Keratinocyte (primary cell): ENCODE measurements at regions not wholly inside any gene's neighbourhood (a gene's known extent, or its start where the extent isn't known, plus 50 kb on each side); places are given as distances from the start of the nearest gene placed in this dataset.

Experiments
- DNase-seq: peaks from one replicate; pipeline ENCODE4 v3.0.0-alpha.2; 2011; ENCODE audit warnings: low read depth, missing footprints, low spot score
- FAIRE-seq: peaks from 2 replicates; lab custom pipeline; 2011; peaks lifted over from hg19 to GRCh38; lab: Jason Lieb, UNC
- H2AFZ ChIP-seq: 2 replicates; pipeline ENCODE4 v1.6.0; 2012; ENCODE audit warnings: low read length, control low read depth, inconsistent platforms; ENCODE audit not compliant: control insufficient read depth
- H3K27ac ChIP-seq: 2 replicates; pipeline ENCODE4 v1.5.1; 2011; ENCODE audit warnings: low read length; ENCODE audit not compliant: control insufficient read depth, insufficient read depth
- H3K27me3 ChIP-seq: 3 replicates; pipeline ENCODE4 v1.6.0; 2011; ENCODE audit warnings: low read length; ENCODE audit not compliant: control insufficient read depth, insufficient read depth; ENCODE audit errors: extremely low read depth
- H3K36me3 ChIP-seq, 2 experiments: 2 replicates in 1 of 2; 3 replicates in 1 of 2; pipeline ENCODE4 v1.5.1; 2011; ENCODE audit warnings: low read length in 2 of 2, mild to moderate bottlenecking in 1 of 2; ENCODE audit not compliant: control insufficient read depth in 2 of 2, insufficient read depth in 2 of 2; ENCODE audit errors: extremely low read depth in 1 of 2
- H3K4me1 ChIP-seq: 3 replicates; pipeline ENCODE4 v1.5.1; 2011; ENCODE audit warnings: low read length; ENCODE audit not compliant: control insufficient read depth, insufficient read depth; ENCODE audit errors: extremely low read depth
- H3K4me2 ChIP-seq: 3 replicates; pipeline ENCODE4 v1.6.0; 2011; ENCODE audit warnings: low read depth, low read length; ENCODE audit not compliant: control insufficient read depth, insufficient read depth; ENCODE audit errors: extremely low read depth
- H3K4me3 ChIP-seq, 3 experiments: fragments of 200-600 bp in 1 of 3; sonication (generic) in 1 of 3; 2 replicates in 2 of 3; 3 replicates in 1 of 3; pipeline ENCODE4 v1.5.1; 2011 to 2016; ENCODE audit warnings: low read length in 3 of 3, mild to moderate bottlenecking in 3 of 3, control low read depth in 2 of 3, inconsistent platforms in 1 of 3, low read depth in 1 of 3, mixed read lengths in 1 of 3, mixed run types in 1 of 3, moderate library complexity in 1 of 3; ENCODE audit not compliant: control insufficient read depth in 2 of 3, insufficient read depth in 2 of 3; ENCODE audit errors: extremely low read depth in 1 of 3
- H3K79me2 ChIP-seq: 2 replicates; pipeline ENCODE4 v1.6.0; 2012; ENCODE audit warnings: low read length; ENCODE audit not compliant: control insufficient read depth, insufficient read depth
- H3K9ac ChIP-seq: 3 replicates; pipeline ENCODE4 v1.6.0; 2011; ENCODE audit warnings: low read length; ENCODE audit not compliant: control insufficient read depth, insufficient read depth; ENCODE audit errors: extremely low read depth
- H3K9me1 ChIP-seq: 3 replicates; pipeline ENCODE4 v1.6.0; 2011; ENCODE audit warnings: low read length; ENCODE audit not compliant: control insufficient read depth, insufficient read depth; ENCODE audit errors: extremely low read depth
- H3K9me3 ChIP-seq: 2 replicates; pipeline ENCODE4 v1.5.1; 2012; ENCODE audit warnings: low read depth, low read length; ENCODE audit not compliant: control insufficient read depth
- H4K20me1 ChIP-seq: 3 replicates; pipeline ENCODE4 v1.6.0; 2011; ENCODE audit warnings: low read length; ENCODE audit not compliant: control insufficient read depth, insufficient read depth; ENCODE audit errors: extremely low read depth
- EZH2 ChIP-seq: IDR thresholded peaks from one replicate; pipeline ENCODE4 v1.6.1; 2012; ENCODE audit warnings: inconsistent platforms, mild to moderate bottlenecking, low read length, moderate library complexity
- dilution Hi-C: fragments of 300-500 bp; cut with MboI; formaldehyde crosslinking; loops from one replicate; pipeline ENCODE4 v1.7.0; 2020; ENCODE audit warnings: low sequenced_read_pairs; ENCODE audit not compliant: extremely low pct_ligation_motif_present
- TF ChIP-seq, protein P1 (sequence below), 3 experiments: IDR thresholded peaks in 1 of 3; conservative IDR thresholded peaks in 1 of 3; optimal IDR thresholded peaks in 1 of 3; 2 replicates in 2 of 3; 3 replicates in 1 of 3; pipeline versions ENCODE3 to v1.5.1; 2011; ENCODE audit warnings: low read length in 3 of 3, mild to moderate bottlenecking in 3 of 3, moderate library complexity in 2 of 3, control low read depth in 1 of 3, inconsistent platforms in 1 of 3; ENCODE audit not compliant: insufficient read depth in 2 of 3; ENCODE audit errors: extremely low read depth in 1 of 3

- dilution Hi-C loops: no loop called here
- TF ChIP-seq EZH2: no peak
- TF ChIP-seq, protein P1, sequence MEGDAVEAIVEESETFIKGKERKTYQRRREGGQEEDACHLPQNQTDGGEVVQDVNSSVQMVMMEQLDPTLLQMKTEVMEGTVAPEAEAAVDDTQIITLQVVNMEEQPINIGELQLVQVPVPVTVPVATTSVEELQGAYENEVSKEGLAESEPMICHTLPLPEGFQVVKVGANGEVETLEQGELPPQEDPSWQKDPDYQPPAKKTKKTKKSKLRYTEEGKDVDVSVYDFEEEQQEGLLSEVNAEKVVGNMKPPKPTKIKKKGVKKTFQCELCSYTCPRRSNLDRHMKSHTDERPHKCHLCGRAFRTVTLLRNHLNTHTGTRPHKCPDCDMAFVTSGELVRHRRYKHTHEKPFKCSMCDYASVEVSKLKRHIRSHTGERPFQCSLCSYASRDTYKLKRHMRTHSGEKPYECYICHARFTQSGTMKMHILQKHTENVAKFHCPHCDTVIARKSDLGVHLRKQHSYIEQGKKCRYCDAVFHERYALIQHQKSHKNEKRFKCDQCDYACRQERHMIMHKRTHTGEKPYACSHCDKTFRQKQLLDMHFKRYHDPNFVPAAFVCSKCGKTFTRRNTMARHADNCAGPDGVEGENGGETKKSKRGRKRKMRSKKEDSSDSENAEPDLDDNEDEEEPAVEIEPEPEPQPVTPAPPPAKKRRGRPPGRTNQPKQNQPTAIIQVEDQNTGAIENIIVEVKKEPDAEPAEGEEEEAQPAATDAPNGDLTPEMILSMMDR (optimal IDR thresholded peaks at IDR 0.05 in 1 of 3, IDR thresholded peaks at IDR 0.05 in 1 of 3, conservative IDR thresholded peaks at IDR 0.05 in 1 of 3; ENCODE audit: extremely low read depth in 1 of 3, insufficient read depth in 2 of 3, low read length in 3 of 3): no peak
- Histone ChIP-seq H3K27ac (no peak overlapping the region), H3K36me3 (no peaks in the 10 kb centered on the region), H4K20me1 (no peaks in the 10 kb centered on the region), H3K4me2 (peak overlapping the region; percentile 68), H2AFZ (peak overlapping the region; percentile 50), H3K9me3 (peaks cover 3% of the 10 kb centered on the region), H3K9ac (no peak overlapping the region), H3K27me3 (no peaks in the 10 kb centered on the region), H3K79me2 (no peaks in the 10 kb centered on the region), H3K9me1 (no peaks in the 10 kb centered on the region), H3K4me3 (no peak overlapping the region), H3K4me1 (peaks cover 5% of the 10 kb centered on the region)
- no peak for FAIRE-seq
- no peak for DNase-seq
Observed at GRCh38 chr14:71267691-71268090, 360.4 kb downstream of the PCNX1 start.

DNA sequence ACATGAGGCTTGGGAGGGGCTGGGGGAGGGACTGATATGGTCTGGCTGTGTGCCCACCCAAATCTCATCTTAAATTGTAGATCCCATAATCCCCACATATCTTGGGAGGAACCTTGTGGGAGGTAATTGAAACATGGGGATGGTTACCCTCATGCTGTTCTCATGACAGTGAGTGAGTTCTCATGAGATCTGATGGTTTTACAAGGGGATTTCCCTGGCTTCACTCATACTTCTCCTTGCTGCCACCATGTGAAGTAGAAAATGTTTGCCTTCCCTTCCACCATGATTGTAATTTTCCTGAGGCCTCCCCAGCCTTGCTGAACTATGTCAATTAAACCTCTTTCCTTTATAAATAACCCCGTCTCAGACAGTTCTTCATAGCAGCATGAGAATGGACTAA, 362.9 kb downstream of the PCNX1 start:
- no peaks in the 10 kb centered on the region for H4K20me1 ChIP-seq
- H3K9me3 ChIP-seq: peaks cover 3% of the 10 kb centered on the region
- no peaks in the 10 kb centered on the region for H3K9me1 ChIP-seq
- no peak overlapping the region for H3K27ac ChIP-seq
- dilution Hi-C loops: no loop called here
- no peak overlapping the region for H3K4me3 ChIP-seq
- H3K4me1 ChIP-seq: peaks cover 5% of the 10 kb centered on the region
- FAIRE-seq (no peak), DNase-seq (no peak)
- no peak overlapping the region for H2AFZ ChIP-seq
- H3K9ac ChIP-seq: no peak overlapping the region
- no peaks in the 10 kb centered on the region for H3K79me2 ChIP-seq
- no peak overlapping the region for H3K4me2 ChIP-seq
- TF ChIP-seq, protein P1 (optimal IDR thresholded peaks at IDR 0.05 in 1 of 3, IDR thresholded peaks at IDR 0.05 in 1 of 3, conservative IDR thresholded peaks at IDR 0.05 in 1 of 3; ENCODE audit: extremely low read depth in 1 of 3, insufficient read depth in 2 of 3, low read length in 3 of 3): no peak
- TF ChIP-seq EZH2: no peak
- no peaks in the 10 kb centered on the region for H3K27me3 ChIP-seq
- H3K36me3 ChIP-seq: no peaks in the 10 kb centered on the region
